MM.1S (cell line): ENCODE measurements at regions not wholly inside any gene's neighbourhood (a gene's known extent, or its start where the extent isn't known, plus 50 kb on each side); places are given as distances from the start of the nearest gene placed in this dataset.

Experiments
- CTCF ChIP-seq: fragments of 300-600 bp; sonication (generic); IDR thresholded peaks from 2 replicates; pipeline ENCODE4 v1.5.1; 2016; ENCODE audit warnings: antibody characterized with exemption, low read length, mixed read lengths
- EZH2 ChIP-seq: fragments of 300-600 bp; sonication (generic); optimal IDR thresholded peaks from 2 replicates; pipeline ENCODE3; 2017; ENCODE audit warnings: low read depth, mild to moderate bottlenecking, antibody characterized with exemption, low read length, mixed read lengths

- TF ChIP-seq CTCF = no peak
- TF ChIP-seq EZH2 = no peak
Measured at GRCh38 chr3:23747841-23748240, 57.9 kb upstream of the UBE2E1 start.
